ENCODE measurements at regions not wholly inside any gene's neighbourhood (a gene's known extent, or its start where the extent isn't known, plus 50 kb on each side); places are given as distances from the start of the nearest gene placed in this dataset.

DNA sequence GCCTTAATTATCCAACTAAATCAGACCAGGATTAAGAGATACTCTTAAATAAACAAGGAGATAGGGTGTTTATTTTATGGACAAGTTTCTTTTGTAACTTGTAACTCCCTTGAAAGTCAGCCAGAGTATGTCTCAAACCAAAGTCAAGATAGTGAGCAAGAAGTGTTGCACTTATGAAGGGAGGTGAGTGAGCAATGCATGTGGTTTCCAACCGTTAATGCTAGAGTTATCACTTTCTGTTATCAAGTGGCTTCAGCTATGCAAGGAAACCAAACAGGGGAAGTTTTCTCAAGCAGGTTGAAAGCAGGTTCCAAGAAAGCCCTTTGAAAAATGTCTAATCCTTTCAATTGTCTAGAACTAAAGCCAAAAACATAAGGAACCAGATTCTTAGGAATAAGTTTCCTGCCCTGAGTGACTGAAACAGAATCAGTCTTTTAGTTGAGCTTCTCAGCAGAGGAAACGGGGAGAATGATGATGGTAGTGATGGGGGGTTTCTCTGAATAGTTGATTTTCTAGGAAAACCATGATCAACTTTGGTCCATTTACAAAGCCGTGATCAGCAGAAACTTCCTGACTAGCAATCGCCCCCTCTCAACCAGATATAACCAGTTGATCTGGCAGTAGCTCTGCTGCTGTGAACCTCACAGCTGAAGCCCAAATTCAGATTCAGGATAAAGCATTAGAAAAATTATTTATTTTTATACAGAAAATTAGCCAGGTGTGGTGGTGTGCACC is 128.4 kb downstream of the DAD1 start:
- TF ChIP-seq, protein P1, sequence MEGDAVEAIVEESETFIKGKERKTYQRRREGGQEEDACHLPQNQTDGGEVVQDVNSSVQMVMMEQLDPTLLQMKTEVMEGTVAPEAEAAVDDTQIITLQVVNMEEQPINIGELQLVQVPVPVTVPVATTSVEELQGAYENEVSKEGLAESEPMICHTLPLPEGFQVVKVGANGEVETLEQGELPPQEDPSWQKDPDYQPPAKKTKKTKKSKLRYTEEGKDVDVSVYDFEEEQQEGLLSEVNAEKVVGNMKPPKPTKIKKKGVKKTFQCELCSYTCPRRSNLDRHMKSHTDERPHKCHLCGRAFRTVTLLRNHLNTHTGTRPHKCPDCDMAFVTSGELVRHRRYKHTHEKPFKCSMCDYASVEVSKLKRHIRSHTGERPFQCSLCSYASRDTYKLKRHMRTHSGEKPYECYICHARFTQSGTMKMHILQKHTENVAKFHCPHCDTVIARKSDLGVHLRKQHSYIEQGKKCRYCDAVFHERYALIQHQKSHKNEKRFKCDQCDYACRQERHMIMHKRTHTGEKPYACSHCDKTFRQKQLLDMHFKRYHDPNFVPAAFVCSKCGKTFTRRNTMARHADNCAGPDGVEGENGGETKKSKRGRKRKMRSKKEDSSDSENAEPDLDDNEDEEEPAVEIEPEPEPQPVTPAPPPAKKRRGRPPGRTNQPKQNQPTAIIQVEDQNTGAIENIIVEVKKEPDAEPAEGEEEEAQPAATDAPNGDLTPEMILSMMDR (IDR thresholded peaks at IDR 0.05; ENCODE audit: unreplicated experiment) = no peak

GRCh38 chr14:22458737-22459136 is 130.3 kb downstream of the DAD1 start:
- H3K27me3 Mint-ChIP-seq (ENCODE audit: unreplicated experiment) = no peaks in the 10 kb centered on the region

More for the DNA sequence above, 128.4 kb downstream of the DAD1 start:
- Mint-ChIP-seq H3K27ac (ENCODE audit: unreplicated experiment) (no peak overlapping the region), H3K9me3 (ENCODE audit: unreplicated experiment) (no peaks in the 10 kb centered on the region), H3K27me3 (ENCODE audit: unreplicated experiment) (no peaks in the 10 kb centered on the region), H3K36me3 (ENCODE audit: low read depth, unreplicated experiment) (no peaks in the 10 kb centered on the region), H3K4me1 (ENCODE audit: unreplicated experiment) (peaks cover 9% of the 10 kb centered on the region), H3K4me3 (ENCODE audit: unreplicated experiment) (no peak overlapping the region)
- DNase-seq (ENCODE audit: low spot score) = no peak

GRCh38 chr14:22456998-22457594 is 131.9 kb downstream of the DAD1 start:
- Mint-ChIP-seq H3K27ac (ENCODE audit: unreplicated experiment) (no peak overlapping the region), H3K27me3 (ENCODE audit: unreplicated experiment) (peaks cover 4% of the 10 kb centered on the region), H3K4me1 (ENCODE audit: unreplicated experiment) (peaks cover 9% of the 10 kb centered on the region), H3K4me3 (ENCODE audit: unreplicated experiment) (no peak overlapping the region), H3K9me3 (ENCODE audit: unreplicated experiment) (no peaks in the 10 kb centered on the region), H3K36me3 (ENCODE audit: low read depth, unreplicated experiment) (no peaks in the 10 kb centered on the region)
- DNase-seq (ENCODE audit: low spot score) = no peak
- TF ChIP-seq, protein P1 (IDR thresholded peaks at IDR 0.05; ENCODE audit: unreplicated experiment) = no peak

More at GRCh38 chr14:22458737-22459136, 130.3 kb downstream of the DAD1 start:
- H3K4me3 Mint-ChIP-seq (ENCODE audit: unreplicated experiment) = no peak overlapping the region
- no peak overlapping the region for H3K27ac Mint-ChIP-seq (ENCODE audit: unreplicated experiment)
- no peaks in the 10 kb centered on the region for H3K9me3 Mint-ChIP-seq (ENCODE audit: unreplicated experiment)
- peaks cover 9% of the 10 kb centered on the region for H3K4me1 Mint-ChIP-seq (ENCODE audit: unreplicated experiment)
- H3K36me3 Mint-ChIP-seq (ENCODE audit: low read depth, unreplicated experiment) = no peaks in the 10 kb centered on the region
- TF ChIP-seq, protein P1 (IDR thresholded peaks at IDR 0.05; ENCODE audit: unreplicated experiment) = no peak
- DNase-seq (ENCODE audit: low spot score) = no peak

- peaks cover 9% of the 10 kb centered on the region for H3K4me1 Mint-ChIP-seq (ENCODE audit: unreplicated experiment)
- no peak for DNase-seq (ENCODE audit: low spot score)
- H3K36me3 Mint-ChIP-seq (ENCODE audit: low read depth, unreplicated experiment) = no peaks in the 10 kb centered on the region
- H3K4me3 Mint-ChIP-seq (ENCODE audit: unreplicated experiment) = no peak overlapping the region
- H3K9me3 Mint-ChIP-seq (ENCODE audit: unreplicated experiment) = no peaks in the 10 kb centered on the region
- TF ChIP-seq, protein P1 (IDR thresholded peaks at IDR 0.05; ENCODE audit: unreplicated experiment) = no peak
- no peak overlapping the region for H3K27ac Mint-ChIP-seq (ENCODE audit: unreplicated experiment)
- H3K27me3 Mint-ChIP-seq (ENCODE audit: unreplicated experiment) = peaks cover 4% of the 10 kb centered on the region
Observed at GRCh38 chr14:22456421-22456820, 132.6 kb downstream of the DAD1 start.

- no peak for DNase-seq (ENCODE audit: low spot score)
- H3K9me3 Mint-ChIP-seq (ENCODE audit: unreplicated experiment) = no peaks in the 10 kb centered on the region
- TF ChIP-seq, protein P1 (IDR thresholded peaks at IDR 0.05; ENCODE audit: unreplicated experiment) = no peak
- no peaks in the 10 kb centered on the region for H3K36me3 Mint-ChIP-seq (ENCODE audit: low read depth, unreplicated experiment)
- peaks cover 17% of the 10 kb centered on the region for H3K4me1 Mint-ChIP-seq (ENCODE audit: unreplicated experiment)
- H3K27me3 Mint-ChIP-seq (ENCODE audit: unreplicated experiment) = peaks cover 4% of the 10 kb centered on the region
- H3K4me3 Mint-ChIP-seq (ENCODE audit: unreplicated experiment) = no peak overlapping the region
- no peak overlapping the region for H3K27ac Mint-ChIP-seq (ENCODE audit: unreplicated experiment)
Observed at GRCh38 chr14:22452330-22452729, 136.7 kb downstream of the DAD1 start.
